ENCODE measurements at regions not wholly inside any gene's neighbourhood (a gene's known extent, or its start where the extent isn't known, plus 50 kb on each side); places are given as distances from the start of the nearest gene placed in this dataset.
A peak's percentile ranks its signal among the peaks of the same experiment; 100 is the strongest.

DNA sequence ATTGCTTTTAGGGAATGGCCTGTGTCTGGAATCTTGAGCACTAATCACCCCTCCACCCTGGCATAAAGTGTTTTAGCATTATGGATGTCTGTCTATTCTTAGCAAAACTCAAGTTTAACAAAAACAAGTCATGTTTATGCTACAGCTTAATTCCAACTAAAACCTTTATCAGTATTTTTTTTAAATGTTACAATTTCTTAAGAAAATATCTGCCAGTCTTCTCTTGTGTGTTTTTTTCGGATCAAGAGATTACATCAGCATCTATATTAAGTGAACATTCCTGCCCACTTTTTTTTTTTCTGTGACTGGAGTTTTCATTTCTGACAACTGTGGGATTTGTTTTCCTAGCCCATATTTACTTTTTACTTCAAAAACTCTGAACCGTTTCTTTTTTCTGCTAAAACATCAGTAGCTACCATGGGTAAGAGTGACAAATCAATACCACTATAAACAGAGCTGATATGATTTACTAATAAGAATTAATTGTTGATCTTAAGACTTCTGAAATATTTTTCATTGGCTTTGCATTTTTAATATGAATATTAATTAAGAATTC, 94.3 kb downstream of the EDN1 start:
- DNase-seq, result no peak

DNA sequence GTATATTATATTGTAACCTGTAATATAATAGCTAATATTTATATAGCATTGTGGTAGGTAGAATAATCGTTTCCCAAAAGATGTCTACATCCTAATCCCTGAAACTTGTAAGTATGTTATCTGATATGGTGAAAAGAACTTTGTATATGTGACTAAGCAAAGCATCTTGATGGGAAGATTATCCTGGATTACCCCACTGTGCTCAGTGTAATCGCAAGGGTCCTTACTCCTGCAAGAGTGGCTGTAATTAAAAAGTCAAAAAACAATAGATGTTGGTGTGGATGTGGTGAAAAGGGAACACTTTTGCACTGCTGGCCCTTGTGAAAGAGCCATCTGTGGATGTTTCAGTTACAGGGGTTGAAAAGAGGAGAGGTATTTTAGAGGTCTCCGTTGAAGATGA, 95.2 kb downstream of the EDN1 start:
- no peak for DNase-seq

DNA sequence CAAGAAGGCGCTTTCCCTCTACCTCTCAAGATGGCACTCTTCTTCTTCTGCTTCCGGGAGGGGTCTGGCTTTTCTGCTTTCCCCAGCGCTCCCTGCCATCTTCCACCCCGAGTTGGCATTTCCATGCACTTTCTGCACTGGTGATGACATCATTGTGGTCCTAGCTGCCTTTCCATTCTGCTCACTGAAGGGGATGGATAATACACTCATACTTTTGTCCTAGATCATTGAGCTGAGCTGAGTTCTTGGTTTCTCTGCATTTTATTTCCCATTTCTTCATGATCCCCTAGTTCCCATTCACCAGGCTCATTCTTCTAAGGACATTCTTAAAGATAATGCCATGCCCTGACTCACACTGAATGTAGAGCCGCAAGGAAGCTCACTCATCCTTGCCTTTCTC, 96.7 kb downstream of the EDN1 start:
- DNase-seq, result no peak

DNA sequence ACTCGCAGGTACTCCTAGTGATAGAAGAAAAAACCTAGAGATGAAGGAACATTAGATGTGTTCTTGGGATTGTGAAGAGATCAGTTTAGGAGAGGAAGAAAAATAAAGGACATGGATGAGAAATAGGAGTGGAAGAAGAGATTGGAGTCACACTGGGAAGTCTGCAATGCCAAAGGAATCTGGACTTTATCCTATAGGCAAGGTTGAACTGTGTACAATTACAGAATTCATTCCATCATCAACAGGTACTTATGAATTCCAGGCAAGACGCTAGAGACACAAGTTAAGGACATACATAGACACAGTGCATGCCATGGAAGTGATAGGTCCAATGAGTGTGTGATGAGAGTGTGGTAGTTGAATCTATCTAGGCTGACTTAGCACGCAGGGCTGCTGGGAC, 101.3 kb downstream of the EDN1 start:
- DNase-seq, result no peak

DNA sequence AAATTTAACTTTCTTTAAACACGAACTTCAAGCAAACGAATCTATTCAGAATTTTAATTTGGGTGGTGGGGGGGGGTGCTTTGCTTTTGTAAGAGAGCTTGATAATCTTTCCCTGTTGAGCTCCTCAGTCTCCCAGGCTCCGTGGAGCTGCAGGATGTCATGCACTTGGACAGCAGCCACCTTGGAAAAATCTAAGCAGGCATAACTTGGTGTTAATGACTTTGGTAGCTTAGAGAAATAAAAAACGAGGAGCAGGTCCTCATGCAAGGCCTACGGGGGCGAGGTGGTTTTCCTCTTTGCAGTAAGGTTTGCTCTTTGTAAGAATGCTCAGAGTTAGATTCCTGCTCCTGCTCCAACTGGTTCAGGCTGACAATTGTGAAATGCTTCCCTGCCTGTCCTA, 102.3 kb downstream of the EDN1 start:
- DNase-seq, result no peak

DNA sequence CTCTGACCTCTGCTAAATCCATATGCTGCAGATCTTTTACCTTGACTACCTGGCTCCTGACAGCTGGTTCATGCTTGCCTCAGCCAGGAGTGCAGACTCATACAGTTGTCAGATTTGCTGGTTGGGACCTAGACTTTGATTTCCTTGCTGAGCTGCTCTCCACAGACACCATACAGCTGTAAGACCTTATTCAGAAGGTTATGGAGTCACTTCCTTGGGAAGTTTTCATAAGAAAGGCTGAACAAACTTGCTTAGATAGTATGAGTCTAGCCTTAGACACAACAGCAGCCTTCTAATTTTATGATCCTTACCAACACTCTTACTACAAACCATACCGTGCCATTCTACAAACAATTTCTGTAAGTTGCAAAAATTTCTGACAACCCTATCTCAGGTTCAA, 102.9 kb downstream of the EDN1 start:
- DNase-seq, result no peak

DNA sequence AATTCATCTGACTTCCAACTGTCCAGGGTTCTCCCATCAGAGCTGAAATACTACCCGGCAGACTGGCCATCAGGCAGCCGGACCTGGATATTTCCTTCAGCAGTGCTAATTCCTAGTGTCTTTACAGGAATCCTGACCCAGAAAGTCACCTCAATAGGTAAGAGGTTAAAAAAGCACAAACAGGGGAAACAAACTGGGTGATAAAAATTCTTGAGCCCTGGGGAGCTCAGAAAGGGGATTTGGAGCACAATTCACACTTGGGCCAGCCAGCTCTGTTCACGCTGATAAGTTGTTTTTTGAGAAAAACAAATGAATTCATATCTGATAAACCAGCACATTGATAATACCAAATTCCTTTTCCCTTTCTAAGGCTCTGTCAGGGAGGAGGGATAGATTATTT, 104.0 kb downstream of the EDN1 start:
- DNase-seq, result no peak

DNA sequence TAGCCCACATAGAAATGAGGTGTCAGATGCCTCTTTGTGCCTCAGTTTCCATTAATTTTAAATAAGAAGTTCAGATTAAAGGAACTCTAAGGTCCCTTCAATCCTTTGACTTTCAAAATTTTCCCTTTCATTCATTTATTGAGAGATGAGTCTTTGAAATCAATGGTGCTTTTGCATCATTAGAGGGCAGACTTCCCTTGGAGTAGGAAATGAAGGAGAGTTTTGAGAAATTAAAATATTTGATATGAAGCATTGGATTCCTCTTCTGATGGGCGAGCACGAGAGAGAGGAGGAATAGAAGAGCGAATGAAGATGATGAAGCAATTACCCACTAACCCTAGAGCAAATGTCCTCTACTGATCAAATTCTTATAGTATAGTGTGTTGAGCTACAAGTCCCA, 105.7 kb downstream of the EDN1 start:
- peak; percentile 7 for DNase-seq

DNA sequence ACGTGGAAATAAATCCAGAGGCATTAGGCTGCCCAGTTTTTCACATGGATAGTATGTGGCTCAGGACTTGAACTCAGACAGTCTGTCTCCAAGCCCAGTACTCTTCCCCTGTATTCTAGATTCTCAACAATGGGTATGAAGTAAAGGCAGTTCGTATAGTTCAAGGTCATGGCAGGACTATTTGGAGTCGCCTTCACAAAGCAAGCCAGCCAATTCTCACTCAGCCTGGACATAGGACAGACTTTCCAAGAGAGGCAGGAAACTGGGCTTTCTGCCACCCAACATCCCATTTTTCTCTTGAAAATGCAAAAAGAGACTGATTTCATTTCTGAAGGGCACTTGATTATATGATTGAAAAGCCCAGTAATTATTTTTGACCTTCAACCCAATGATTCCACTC, 111.0 kb downstream of the EDN1 start:
- no peak for DNase-seq

DNA sequence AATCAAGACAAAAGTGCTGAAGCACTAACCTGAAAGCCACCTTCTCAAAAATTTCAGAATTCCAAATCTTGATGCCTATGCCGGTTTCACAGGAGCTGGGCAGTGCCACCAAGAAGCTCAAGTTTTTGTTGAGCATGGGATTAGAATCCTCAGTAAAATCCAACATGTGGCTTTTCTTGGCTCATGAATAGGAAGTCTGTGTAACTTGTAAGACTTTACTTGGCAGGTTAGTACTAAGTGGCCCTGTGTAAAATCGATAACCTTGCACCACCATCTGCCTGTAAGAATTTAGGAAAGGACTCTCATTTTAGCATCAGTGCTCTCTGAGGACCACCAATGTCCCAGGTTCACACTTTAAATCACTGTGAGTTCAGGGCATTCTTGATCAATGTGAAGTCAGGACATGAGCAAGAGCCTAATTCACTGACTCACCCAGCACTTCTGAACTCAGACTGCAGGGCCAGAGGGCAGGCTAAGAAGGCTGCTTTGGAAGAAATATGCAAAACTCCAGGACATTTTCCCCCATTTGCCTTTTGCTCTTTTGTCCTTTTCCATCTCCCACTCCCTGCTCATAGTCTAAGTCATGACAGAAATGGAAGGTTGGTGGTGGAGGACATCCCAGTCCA, 113.2 kb downstream of the EDN1 start:
- no peak for DNase-seq

DNA sequence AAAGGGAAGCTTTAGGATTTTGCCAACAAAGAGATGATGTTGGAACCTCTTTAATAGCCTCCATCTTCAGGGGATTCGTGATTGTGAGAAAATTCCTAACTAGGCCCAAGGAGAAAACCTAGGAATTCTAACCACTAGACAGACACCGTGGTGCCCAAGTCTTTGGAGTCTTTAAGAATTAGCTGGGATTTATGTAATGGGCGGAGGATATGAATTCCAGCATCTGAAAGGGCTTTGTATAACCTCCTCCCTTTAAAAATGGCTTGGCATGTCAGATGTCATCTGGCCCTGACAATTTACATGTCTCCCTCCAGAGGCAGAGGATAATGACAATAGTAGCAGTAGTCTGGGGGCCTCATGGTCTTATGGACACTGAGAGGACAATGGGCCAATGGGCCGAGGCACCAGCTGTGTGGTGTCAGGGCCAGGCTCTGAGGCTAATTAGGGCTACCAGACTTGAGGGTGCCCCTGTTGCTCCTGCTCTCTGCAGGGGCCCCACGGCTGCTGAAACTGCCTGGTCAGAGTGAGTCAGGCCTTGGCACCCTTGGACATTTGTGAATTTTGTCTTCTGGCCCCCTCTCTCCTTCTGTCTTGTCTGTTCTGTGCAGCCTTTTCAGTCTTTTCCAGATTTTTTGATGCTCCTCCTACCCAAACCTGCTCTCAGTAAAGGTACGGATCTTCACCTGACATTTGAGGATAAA, 113.9 kb downstream of the EDN1 start:
- no peak for DNase-seq

DNA sequence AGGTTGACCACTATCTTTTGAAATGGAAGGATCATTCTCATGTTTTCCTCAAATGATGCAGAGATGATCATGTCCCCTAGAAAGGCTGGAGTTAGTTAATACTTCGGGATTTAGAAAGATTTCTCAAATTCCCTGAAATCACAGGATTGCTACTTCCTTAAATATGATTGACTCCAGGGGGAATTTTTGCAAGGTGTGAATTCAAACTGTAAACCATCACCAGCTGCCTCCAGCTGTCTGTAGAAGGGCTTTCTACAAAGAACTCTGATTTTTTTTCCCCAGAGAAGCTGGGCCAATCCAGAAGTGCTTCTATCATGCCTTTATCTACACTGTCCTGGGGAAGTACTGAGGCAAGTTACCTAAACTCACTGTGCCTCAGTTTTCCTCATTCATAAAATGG, 114.5 kb downstream of the EDN1 start:
- no peak for DNase-seq

DNA sequence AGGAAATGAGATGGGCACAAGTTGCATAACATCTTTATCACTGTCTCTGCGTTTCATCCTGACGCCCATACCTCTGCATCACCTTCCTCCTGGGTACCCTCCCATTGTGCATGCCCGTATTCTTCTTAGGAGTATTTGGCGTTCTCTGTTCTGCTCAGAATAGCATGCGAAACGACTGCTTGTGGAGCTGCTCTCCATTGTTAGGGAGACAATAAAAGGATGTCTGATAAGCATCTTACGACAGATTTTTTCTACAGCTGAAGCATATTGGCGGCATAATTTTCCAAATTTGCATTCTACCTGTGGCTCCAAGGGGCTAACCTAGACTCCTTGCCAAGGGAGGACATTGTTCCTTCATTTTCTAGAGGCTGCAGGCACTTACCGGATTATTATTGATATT, 118.6 kb downstream of the EDN1 start:
- no peak for DNase-seq

DNA sequence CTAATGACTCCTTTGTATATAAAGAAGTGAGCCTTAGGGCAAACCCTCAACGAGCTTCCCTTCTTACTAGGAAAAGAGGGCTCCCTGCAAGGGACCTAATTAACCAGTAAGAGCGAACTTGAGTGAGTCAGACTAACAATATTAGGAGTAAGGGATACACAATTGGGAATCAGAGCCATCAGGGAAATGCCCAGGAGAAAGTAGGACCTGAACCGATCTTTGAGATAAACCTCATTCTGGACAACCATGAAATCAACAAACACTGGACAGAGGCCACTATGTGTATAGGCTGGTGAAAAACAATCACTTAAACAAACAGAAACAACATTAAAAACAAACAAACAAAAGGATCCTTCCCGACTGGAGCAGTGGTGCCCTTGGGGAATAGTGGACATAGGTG, 120.8 kb downstream of the EDN1 start:
- peak; percentile 8 for DNase-seq

DNA sequence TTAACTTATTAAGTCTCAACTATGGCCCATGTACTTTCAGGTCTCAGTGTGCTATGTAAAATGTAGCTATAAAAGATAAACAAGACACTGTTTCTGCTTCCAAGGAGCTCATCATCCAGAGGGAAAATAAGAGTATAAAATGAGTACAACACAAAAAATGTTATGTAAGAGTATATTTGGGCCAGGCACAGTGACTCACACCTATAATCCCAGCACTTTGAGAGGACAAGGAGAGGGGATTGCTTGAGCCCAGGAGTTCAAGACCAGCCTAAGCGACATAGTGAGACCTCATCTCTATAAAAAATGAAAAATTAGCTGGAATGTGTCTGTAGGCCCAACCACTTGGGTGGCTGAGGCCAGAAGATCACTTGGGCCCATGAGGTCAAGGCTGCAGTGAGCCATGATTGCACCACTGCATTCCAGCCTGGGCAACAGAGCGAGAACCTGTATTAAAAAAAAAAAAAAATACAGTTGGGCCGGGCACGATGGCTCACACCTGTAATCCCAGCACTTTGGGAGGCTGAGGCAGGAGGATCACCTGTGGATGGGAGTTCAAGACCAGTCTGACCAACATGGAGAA, 124.0 kb downstream of the EDN1 start:
- no peak for DNase-seq

DNA sequence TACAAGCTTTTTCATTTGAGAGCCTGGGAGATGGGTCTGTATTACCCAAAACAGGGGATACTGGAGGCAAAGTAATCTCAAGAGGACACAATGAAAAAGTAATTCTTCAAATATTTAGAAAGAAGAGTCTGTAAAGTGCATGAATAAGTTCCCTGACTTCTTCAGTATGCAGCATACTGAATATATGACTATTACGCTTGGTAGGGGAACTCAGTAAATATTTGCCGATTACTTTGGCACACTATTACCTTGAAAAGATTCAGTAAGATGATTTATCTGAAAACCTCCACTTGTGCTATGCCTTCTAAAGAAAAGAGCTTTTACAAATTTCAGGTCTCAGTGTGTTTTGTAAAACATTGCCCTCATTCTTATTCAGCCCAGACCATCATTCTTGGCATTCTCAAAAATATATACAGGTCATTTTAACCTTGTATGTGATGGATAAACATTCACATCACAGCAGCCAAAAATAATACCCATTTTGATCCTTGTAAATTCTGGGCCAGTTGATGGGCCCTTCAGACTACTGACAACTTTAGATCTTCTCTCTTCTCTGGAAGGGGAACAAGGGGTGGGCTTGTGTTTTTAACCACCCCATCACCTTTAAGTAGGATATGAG, 125.9 kb downstream of the EDN1 start:
- DNase-seq, result no peak

DNA sequence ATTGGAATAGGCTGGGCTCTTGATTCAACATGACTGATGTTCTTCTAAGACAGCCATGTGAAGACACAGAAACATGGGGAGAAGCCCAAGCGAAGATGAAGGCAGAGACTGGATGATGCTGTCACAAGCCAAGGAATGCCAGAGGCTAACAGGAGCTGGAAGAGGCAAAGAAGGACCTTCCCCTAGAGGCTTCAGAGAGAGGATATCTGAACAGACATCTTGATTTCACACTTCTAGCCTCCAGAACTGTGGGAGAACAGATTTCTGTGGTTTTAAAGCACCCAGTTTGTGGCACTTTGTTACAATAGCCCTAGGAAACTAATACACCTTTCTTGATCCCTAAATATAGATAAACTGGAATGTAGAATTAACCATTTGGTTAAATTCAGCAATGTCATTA, 127.0 kb downstream of the EDN1 start:
- DNase-seq, result no peak

DNA sequence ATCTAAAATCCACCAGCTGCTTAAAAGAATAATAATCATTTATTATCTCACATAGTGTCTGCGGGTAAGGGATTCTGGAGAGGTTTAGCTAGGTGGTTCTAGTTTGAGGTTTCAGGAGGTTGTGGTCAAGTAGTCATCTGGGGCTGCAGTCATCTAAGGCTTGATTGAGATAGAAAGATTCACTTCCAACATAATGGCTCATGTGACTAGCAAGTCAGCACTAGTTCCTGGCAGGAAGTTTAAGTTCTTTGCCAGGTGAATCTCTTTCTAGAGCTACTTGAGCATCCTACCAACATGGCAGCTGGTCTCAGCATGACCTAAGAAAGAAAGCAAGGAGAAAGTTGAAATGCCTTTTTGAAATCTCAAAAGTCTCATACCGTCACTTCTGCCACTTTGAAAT, 128.8 kb downstream of the EDN1 start:
- DNase-seq, result peak; percentile 20

DNA sequence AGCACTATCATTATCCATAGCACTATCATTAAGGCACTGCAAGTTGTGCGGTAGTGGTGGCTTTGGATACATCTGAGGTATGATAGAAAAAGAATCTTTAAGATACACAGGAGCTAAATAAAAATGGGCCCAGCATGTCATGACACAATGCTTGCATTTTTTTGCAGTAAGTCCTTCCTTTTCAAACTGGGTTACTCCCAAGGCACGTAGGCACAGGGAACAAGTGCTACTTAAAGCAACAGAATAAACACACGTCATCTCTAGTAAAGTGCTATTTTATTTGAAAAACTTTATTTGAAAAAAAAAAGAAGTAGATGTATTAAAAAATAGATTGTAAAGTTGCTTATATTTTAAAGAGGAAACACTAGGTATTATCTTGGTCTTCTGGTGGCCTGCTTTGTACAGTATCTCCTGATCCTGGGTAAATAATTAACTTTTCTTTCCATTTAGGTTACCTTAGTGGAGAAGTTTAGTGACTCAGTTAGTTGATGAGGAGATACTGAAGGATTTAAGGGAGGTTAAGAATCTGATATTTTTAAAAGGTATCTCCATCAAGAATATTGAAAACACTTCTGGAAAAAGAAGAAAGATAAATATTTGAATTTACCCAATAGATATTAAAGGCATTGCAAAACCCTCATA, 129.6 kb downstream of the EDN1 start:
- DNase-seq, result peak; percentile 80

DNA sequence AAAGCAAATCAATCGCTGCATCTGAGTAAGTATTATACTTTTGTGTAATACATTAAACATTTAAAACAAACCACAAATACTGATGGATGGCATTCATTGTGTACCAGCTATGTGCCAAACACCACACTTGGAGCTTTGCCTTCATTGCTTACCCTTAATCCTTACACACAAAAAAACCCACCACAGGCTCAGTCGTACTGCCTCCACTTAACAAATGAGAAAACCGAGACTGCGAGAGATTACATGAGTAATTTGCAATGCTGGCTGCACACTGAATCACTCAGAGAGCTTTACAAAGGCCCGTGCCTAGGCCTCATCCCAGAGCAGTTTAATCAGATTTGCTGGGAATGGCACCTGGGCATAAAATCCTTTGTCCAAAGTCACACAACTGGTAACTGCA, 130.5 kb downstream of the EDN1 start:
- DNase-seq, result no peak

DNA sequence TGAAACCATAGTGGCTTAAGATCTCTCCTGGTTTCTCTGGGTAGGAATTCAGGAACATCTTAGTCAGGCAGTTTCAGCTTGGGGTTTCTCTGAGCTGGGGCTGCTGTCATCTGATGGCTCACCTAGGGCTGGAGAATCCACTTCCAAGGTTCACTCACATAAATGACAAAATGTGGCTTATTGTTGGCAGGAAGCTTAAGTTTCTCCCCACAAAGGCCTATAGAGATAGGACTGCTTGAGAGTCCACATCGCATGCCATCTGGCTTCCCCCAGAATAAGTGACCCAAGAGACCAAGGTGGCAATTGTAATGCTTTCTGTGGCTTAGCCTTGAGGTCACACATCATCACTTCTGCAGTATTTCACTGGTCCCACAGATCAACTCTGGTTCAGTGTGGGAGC, 131.4 kb downstream of the EDN1 start:
- DNase-seq, result no peak

DNA sequence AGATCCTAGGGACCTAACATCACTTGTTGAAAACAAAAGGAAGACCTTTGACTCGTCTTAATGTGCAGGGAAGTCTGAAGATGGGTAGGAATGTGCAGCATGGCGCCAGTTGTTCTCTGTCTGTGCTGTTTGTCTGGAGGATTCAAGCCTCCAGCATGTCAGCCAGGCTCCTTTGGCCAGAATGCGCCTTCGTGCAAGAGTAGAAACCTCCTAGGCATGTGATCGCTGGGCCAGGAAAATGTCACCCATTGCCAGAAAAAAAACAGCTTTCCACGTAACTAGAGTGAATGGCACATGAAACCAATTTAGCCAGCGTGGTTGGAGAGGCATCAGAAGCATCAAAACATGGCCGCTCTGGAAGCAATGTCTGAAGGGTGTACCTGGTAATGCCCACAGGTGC, 132.7 kb downstream of the EDN1 start:
- no peak for DNase-seq

DNA sequence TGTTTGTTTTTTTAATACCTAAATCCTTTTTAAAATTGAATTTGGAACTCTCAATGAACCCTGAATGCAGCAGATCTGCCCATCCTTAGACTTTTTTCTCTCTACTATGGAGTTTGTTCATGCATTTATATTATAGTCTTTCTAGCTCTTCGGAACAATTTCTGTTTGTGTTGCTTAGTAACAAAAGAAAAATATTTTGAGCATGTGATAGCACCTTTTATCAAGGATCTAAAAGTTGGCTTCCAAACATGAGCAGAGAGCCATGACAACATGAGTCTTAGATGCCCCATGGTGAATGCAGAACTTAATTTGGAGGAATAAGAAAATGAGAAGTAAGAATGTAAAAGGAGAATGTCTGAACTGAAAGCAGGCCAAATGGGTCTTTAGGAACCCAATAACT, 133.7 kb downstream of the EDN1 start:
- peak; percentile 15 for DNase-seq

DNA sequence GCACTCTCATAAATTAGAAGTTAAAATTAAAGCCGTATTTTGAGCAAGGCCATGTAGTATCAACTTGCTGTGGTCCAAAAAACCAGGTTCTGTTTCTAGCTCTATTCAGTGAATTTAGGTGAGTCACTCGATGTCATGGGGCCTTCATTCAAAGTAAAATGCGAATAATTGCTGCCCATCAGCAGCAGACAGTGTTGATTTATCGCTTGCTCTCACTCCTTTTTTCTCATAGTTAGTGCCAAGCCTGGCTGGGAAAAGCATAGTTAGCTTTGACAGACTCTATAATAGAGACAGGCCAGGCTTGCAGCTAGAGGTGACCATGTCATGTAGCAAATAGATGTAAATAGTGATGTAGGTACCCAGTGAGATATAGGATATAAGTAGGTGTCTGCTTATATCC, 136.0 kb downstream of the EDN1 start:
- no peak for DNase-seq

Measured in DMS53 (cell line).